ENCODE measurements at regions not wholly inside any gene's neighbourhood (a gene's known extent, or its start where the extent isn't known, plus 50 kb on each side); places are given as distances from the start of the nearest gene placed in this dataset.
A peak's percentile ranks its signal among the peaks of the same experiment; 100 is the strongest.

DNA sequence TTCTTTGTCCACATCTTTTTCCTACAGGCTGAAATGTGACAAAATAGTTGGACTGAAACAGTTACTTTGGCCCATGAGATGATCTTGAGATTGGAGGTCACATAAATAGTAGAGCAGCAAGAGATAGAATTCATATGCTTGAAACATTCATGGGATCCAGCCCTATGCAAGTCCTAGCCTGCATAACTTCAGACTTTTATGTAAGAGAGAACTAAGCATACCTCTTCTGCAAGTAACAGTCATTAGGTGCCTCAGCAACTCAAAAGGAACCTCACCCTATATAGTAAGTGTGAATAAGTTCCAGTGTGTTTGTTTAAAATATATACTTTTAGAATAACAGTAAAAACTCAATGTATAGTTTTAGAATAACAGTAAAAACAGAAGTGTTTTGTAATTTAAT lies 138.0 kb upstream of the P2RY1 start:
- H4K20me1 ChIP-seq (replicated peaks; ENCODE audit: control insufficient read depth, insufficient read depth, low read length): no peaks in the 10 kb centered on the region
- no peaks in the 10 kb centered on the region for H3K4me1 ChIP-seq (replicated peaks in 1 of 2; ENCODE audit: control insufficient read depth in 2 of 2, insufficient read depth in 2 of 2, low read length in 2 of 2)
- ATAC-seq (no peak), FAIRE-seq (peak; percentile 37), DNase-seq (ENCODE audit: extremely low read depth in 1 of 4, low spot score in 3 of 4) (no peak)
- H3K9me3 ChIP-seq (replicated peaks; ENCODE audit: control insufficient read depth, insufficient read depth, low read depth, low read length): no peaks in the 10 kb centered on the region
- ChIA-PET CTCF (ENCODE audit: low intra/inter-chr PET ratio) (no interaction called here), POLR2A (interaction anchor here (0.7 kb wide), 1 partner anchor 9 kb away, joined by 3 read pairs; no protein-coding TSS in a partner anchor)
- no peaks in the 10 kb centered on the region for H3K36me3 ChIP-seq (ENCODE audit: control insufficient read depth, insufficient read depth, low read length)
- H2AFZ ChIP-seq (ENCODE audit: low read depth, low read length): no peak overlapping the region
- TF ChIP-seq ZNF696 (CRISPR knock-in tag; conservative IDR thresholded peaks at IDR 0.05): no peak
- no peak for TF ChIP-seq NFRKB (IDR thresholded peaks at IDR 0.05; ENCODE audit: low read depth)
- TF ChIP-seq FOXP1 (CRISPR knock-in tag; IDR thresholded peaks at IDR 0.05): no peak
- TF ChIP-seq WHSC1 (IDR thresholded peaks at IDR 0.05; ENCODE audit: low read length): no peak
- no peak for TF ChIP-seq PHB2 (IDR thresholded peaks at IDR 0.05; ENCODE audit: low read depth)
- no peak for TF ChIP-seq TAF15 (IDR thresholded peaks at IDR 0.05; ENCODE audit: low read depth, low read length)
- no peak for TF ChIP-seq NR3C1 (CRISPR knock-in tag; IDR thresholded peaks at IDR 0.05)
- TF ChIP-seq PHF21A (IDR thresholded peaks at IDR 0.05; ENCODE audit: borderline replicate concordance, low read depth): no peak
- no peak for TF ChIP-seq ZNF445 (CRISPR knock-in tag; IDR thresholded peaks at IDR 0.05; ENCODE audit: low read depth)
- TF ChIP-seq ZNF695 (CRISPR knock-in tag; IDR thresholded peaks at IDR 0.05): no peak
- no peak for TF ChIP-seq TBL1XR1 (IDR thresholded peaks at IDR 0.05; ENCODE audit: low read length in 2 of 2)
- no peak for TF ChIP-seq ETV6 (IDR thresholded peaks at IDR 0.05; ENCODE audit: borderline replicate concordance in 1 of 2, low read depth in 2 of 2, low read length in 1 of 2)
- no peak for TF ChIP-seq ETV6 (CRISPR knock-in tag; IDR thresholded peaks at IDR 0.05; ENCODE audit: borderline replicate concordance)
- TF ChIP-seq SMAD1 (IDR thresholded peaks at IDR 0.05; ENCODE audit: low read depth, low read length, partially characterized antibody): no peak
- TF ChIP-seq, protein P1, sequence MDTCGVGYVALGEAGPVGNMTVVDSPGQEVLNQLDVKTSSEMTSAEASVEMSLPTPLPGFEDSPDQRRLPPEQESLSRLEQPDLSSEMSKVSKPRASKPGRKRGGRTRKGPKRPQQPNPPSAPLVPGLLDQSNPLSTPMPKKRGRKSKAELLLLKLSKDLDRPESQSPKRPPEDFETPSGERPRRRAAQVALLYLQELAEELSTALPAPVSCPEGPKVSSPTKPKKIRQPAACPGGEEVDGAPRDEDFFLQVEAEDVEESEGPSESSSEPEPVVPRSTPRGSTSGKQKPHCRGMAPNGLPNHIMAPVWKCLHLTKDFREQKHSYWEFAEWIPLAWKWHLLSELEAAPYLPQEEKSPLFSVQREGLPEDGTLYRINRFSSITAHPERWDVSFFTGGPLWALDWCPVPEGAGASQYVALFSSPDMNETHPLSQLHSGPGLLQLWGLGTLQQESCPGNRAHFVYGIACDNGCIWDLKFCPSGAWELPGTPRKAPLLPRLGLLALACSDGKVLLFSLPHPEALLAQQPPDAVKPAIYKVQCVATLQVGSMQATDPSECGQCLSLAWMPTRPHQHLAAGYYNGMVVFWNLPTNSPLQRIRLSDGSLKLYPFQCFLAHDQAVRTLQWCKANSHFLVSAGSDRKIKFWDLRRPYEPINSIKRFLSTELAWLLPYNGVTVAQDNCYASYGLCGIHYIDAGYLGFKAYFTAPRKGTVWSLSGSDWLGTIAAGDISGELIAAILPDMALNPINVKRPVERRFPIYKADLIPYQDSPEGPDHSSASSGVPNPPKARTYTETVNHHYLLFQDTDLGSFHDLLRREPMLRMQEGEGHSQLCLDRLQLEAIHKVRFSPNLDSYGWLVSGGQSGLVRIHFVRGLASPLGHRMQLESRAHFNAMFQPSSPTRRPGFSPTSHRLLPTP (IDR thresholded peaks at IDR 0.05; ENCODE audit: borderline replicate concordance, extremely low read depth, insufficient read length): no peak
- no peak for TF ChIP-seq GATAD2B (IDR thresholded peaks at IDR 0.05; ENCODE audit: borderline replicate concordance)
- TF ChIP-seq, protein P2, sequence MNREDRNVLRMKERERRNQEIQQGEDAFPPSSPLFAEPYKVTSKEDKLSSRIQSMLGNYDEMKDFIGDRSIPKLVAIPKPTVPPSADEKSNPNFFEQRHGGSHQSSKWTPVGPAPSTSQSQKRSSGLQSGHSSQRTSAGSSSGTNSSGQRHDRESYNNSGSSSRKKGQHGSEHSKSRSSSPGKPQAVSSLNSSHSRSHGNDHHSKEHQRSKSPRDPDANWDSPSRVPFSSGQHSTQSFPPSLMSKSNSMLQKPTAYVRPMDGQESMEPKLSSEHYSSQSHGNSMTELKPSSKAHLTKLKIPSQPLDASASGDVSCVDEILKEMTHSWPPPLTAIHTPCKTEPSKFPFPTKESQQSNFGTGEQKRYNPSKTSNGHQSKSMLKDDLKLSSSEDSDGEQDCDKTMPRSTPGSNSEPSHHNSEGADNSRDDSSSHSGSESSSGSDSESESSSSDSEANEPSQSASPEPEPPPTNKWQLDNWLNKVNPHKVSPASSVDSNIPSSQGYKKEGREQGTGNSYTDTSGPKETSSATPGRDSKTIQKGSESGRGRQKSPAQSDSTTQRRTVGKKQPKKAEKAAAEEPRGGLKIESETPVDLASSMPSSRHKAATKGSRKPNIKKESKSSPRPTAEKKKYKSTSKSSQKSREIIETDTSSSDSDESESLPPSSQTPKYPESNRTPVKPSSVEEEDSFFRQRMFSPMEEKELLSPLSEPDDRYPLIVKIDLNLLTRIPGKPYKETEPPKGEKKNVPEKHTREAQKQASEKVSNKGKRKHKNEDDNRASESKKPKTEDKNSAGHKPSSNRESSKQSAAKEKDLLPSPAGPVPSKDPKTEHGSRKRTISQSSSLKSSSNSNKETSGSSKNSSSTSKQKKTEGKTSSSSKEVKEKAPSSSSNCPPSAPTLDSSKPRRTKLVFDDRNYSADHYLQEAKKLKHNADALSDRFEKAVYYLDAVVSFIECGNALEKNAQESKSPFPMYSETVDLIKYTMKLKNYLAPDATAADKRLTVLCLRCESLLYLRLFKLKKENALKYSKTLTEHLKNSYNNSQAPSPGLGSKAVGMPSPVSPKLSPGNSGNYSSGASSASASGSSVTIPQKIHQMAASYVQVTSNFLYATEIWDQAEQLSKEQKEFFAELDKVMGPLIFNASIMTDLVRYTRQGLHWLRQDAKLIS (CRISPR knock-in tag; IDR thresholded peaks at IDR 0.05): no peak
- H3K9ac ChIP-seq (ENCODE audit: insufficient read depth in 1 of 2, low read depth in 2 of 2, low read length in 2 of 2): no peak overlapping the region
- no peak overlapping the region for H3K4me3 ChIP-seq
- H3K79me2 ChIP-seq (ENCODE audit: control insufficient read depth, insufficient read depth, low read length): no peaks in the 10 kb centered on the region
- H3K27ac ChIP-seq (ENCODE audit: extremely low read depth, low read depth, low read length): no peak overlapping the region
- H3K27me3 ChIP-seq (ENCODE audit: control insufficient read depth in 2 of 2, insufficient read depth in 2 of 2, low read length in 2 of 2): no peaks in the 10 kb centered on the region
- no peaks in the 10 kb centered on the region for H3K9me1 ChIP-seq (ENCODE audit: control insufficient read depth, insufficient read depth, low read length)
- no TSS peak for BruUV-seq (replicated peaks)
- in situ Hi-C loops (cut with MboI): no loop called here
- intact Hi-C loops (cut with micrococcal nuclease): no loop called here
- no peak overlapping the region for H3K4me2 ChIP-seq (ENCODE audit: insufficient read depth, low read length)

All from K562 (cell line).